Transverse colon (tissue), 4 donors: ENCODE measurements at regions not wholly inside any gene's neighbourhood (a gene's known extent, or its start where the extent isn't known, plus 50 kb on each side); places are given as distances from the start of the nearest gene placed in this dataset.
"Not testable (repeated sequence)": the region's sequence is repeated elsewhere in the genome, so short reads cannot be mapped to it uniquely, and the experiment has no call there.

ENCODE experiments used
- DNase-seq: peaks from one replicate; pipeline ENCODE4 v3.0.0-alpha.2; 2019
- H3K27ac ChIP-seq, 4 donors: fragments of 200-600 bp; sonication (generic); 2 replicates each; pipeline ENCODE4 v1.5.1; 2016 to 2018; ENCODE audit warnings: inconsistent platforms in 4 of 4
- H3K27me3 ChIP-seq: fragments of 200-600 bp; sonication (generic); 2 replicates; pipeline ENCODE4 v1.5.1; 2017; ENCODE audit warnings: inconsistent platforms
- H3K36me3 ChIP-seq, 4 donors: fragments of 200-600 bp; sonication (generic); 2 replicates each; pipeline ENCODE4 v1.5.1; 2017 to 2019; ENCODE audit warnings: inconsistent platforms in 4 of 4
- H3K4me1 ChIP-seq, 4 donors: fragments of 200-600 bp; sonication (generic); 2 replicates each; pipeline ENCODE4 v1.5.1; 2017 to 2020; ENCODE audit warnings: inconsistent platforms in 4 of 4
- H3K4me3 ChIP-seq, 4 donors: fragments of 200-600 bp; sonication (generic); 1 replicate in 1 of 4; 2 replicates in 3 of 4; pipeline versions ENCODE4 v1.5.1 to v1.6.1; 2017 to 2019; ENCODE audit warnings: inconsistent platforms in 4 of 4
- H3K9me3 ChIP-seq, 2 donors: fragments of 200-600 bp; sonication (generic); 2 replicates each; pipeline ENCODE4 v1.5.1; 2017 to 2019; ENCODE audit warnings: inconsistent platforms in 2 of 2
- CTCF ChIP-seq, 5 experiments: fragments of 200-600 bp in 3 of 5; fragments of 450-650 bp in 2 of 5; sonication (generic) in 3 of 5; IDR thresholded peaks; 1 replicate in 2 of 5; 2 replicates in 3 of 5; pipeline ENCODE4 v1.5.1; 2016 to 2017; ENCODE audit warnings: antibody characterized with exemption in 5 of 5, inconsistent platforms in 3 of 5, mild to moderate bottlenecking in 2 of 5, moderate library complexity in 1 of 5
- EP300 ChIP-seq: sonication (generic); formaldehyde crosslinking; IDR thresholded peaks from one replicate; pipeline ENCODE4 v1.6.1; 2017; ENCODE audit warnings: antibody characterized with exemption, low read depth
- POLR2A ChIP-seq: fragments of 450-650 bp; IDR thresholded peaks from one replicate; pipeline ENCODE4 v1.6.1; 2016; ENCODE audit warnings: antibody characterized with exemption, mild to moderate bottlenecking, moderate library complexity
- POLR2AphosphoS5 ChIP-seq, 3 donors: sonication (generic); formaldehyde crosslinking; IDR thresholded peaks; one replicate each; pipeline ENCODE4 v1.6.1; 2016; ENCODE audit warnings: antibody characterized with exemption in 3 of 3
- WGBS, 2 donors: methylation state at CpG; one replicate each; pipeline ENCODE4 v1.1.5; 2018; ENCODE audit warnings: low coverage in 1 of 2; 5-methylcytosine and 5-hydroxymethylcytosine counted together
- in situ Hi-C, 4 donors: fragments of 200-750 bp; cut with MboI; loops; one replicate each; pipeline versions ENCODE4 v1.15.0 to v1.15.1; 2017; ENCODE audit warnings: low sequenced_read_pairs in 3 of 4, low pct_ligation_motif_present in 1 of 4, low pct_unique_long_range_greater_than_20kb in 1 of 4
- intact Hi-C: fragments of 100-400 bp; cut with DNase I; formaldehyde crosslinking; loops from one replicate; pipeline ENCODE4 v1.15.1; 2023; ENCODE audit warnings: low total_unique reads

- intact Hi-C loops (loop anchor here (5.0 kb wide), 1 partner anchor 1892 kb away; no protein-coding TSS in a partner anchor), in situ Hi-C loops (no loop called here)
- TF ChIP-seq CTCF (IDR thresholded peaks at IDR 0.05): no peak
- no peak for TF ChIP-seq POLR2A
- no peak for TF ChIP-seq POLR2AphosphoS5 (IDR thresholded peaks at IDR 0.05)
- TF ChIP-seq EP300: no peak
- Histone ChIP-seq H3K36me3 (no peaks in the 10 kb centered on the region), H3K27me3 (no peaks in the 10 kb centered on the region), H3K4me3 (no peak overlapping the region), H3K4me1 (no peaks in the 10 kb centered on the region), H3K9me3 (no peaks in the 10 kb centered on the region), H3K27ac (no peak overlapping the region)
- no peak for DNase-seq
- 71 to 76% methylated on average over 5 of the region's 5 CpGs for WGBS, 2 donors
These were observed 1018.9 kb upstream of the ZEB2 start for GRCh38 chr2:145538661-145539350.

- intact Hi-C loops: no loop called here
These were observed 1010.7 kb upstream of the ZEB2 start for GRCh38 chr2:145530653-145531052.

GRCh38 chr2:145524836-145525235 lies 1004.9 kb upstream of the ZEB2 start:
- no peak for DNase-seq
- TF ChIP-seq POLR2A (no peak), POLR2AphosphoS5 (IDR thresholded peaks at IDR 0.05) (no peak), EP300 (no peak), CTCF (IDR thresholded peaks at IDR 0.05) (no peak)
- Histone ChIP-seq H3K9me3 (no peaks in the 10 kb centered on the region), H3K27ac (no peak overlapping the region), H3K27me3 (no peaks in the 10 kb centered on the region), H3K36me3 (no peaks in the 10 kb centered on the region), H3K4me1 (no peaks in the 10 kb centered on the region), H3K4me3 (no peak overlapping the region)
- in situ Hi-C loops: no loop called here
- intact Hi-C loops: no loop called here
- 67 to 70% methylated on average over 1 of the region's 1 CpG for WGBS, 2 donors

More at GRCh38 chr2:145530653-145531052, 1010.7 kb upstream of the ZEB2 start:
- Histone ChIP-seq H3K27ac (no peak overlapping the region), H3K4me3 (no peak overlapping the region), H3K36me3 (no peaks in the 10 kb centered on the region), H3K27me3 (no peaks in the 10 kb centered on the region), H3K9me3 (no peaks in the 10 kb centered on the region), H3K4me1 (no peaks in the 10 kb centered on the region)
- in situ Hi-C loops: no loop called here
- DNase-seq: no peak
- TF ChIP-seq EP300: no peak
- no peak for TF ChIP-seq CTCF (IDR thresholded peaks at IDR 0.05)
- TF ChIP-seq POLR2AphosphoS5 (IDR thresholded peaks at IDR 0.05): no peak
- TF ChIP-seq POLR2A: no peak

DNA sequence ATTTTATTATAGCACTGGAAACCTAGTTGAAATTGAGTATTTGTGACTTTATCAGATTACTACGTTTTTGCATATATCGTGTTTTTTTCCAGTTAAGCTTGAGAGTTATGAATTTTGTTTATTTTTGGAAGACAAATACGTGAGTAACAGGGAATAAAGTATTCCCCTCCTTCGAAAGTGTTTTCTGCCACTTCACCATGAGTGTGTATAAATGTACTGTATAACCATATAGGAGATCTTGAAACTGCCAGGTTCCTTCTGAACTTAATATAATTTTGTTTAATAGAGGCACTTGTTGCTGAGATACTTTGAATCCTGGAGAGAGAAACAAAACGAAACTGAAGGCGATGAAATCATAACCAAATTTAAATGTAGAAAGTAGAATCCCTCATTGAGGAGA lies 1004.4 kb upstream of the ZEB2 start:
- Histone ChIP-seq H3K27me3 (no peaks in the 10 kb centered on the region), H3K4me1 (no peaks in the 10 kb centered on the region), H3K27ac (no peak overlapping the region), H3K4me3 (no peak overlapping the region), H3K9me3 (no peaks in the 10 kb centered on the region), H3K36me3 (no peaks in the 10 kb centered on the region)
- no peak for DNase-seq
- TF ChIP-seq EP300 (no peak), CTCF (IDR thresholded peaks at IDR 0.05) (no peak), POLR2AphosphoS5 (IDR thresholded peaks at IDR 0.05) (no peak), POLR2A (no peak)
- in situ Hi-C loops (no loop called here), intact Hi-C loops (no loop called here)
- WGBS, 2 donors: 62 to 73% methylated on average over 6 of the region's 6 CpGs

- intact Hi-C loops, in situ Hi-C loops, H3K4me1 ChIP-seq, H3K9me3 ChIP-seq, H3K27ac ChIP-seq, H3K27me3 ChIP-seq, DNase-seq, H3K4me3 ChIP-seq, H3K36me3 ChIP-seq: not testable (repeated sequence)
- 91 to 94% methylated on average over 5 of the region's 5 CpGs for WGBS, 2 donors
These were observed 999.3 kb upstream of the ZEB2 start for GRCh38 chr2:145519254-145519653.
